ENCODE measurements at regions not wholly inside any gene's neighbourhood (a gene's known extent, or its start where the extent isn't known, plus 50 kb on each side); places are given as distances from the start of the nearest gene placed in this dataset.
"Not testable (repeated sequence)": the region's sequence is repeated elsewhere in the genome, so short reads cannot be mapped to it uniquely, and the experiment has no call there.

DNA sequence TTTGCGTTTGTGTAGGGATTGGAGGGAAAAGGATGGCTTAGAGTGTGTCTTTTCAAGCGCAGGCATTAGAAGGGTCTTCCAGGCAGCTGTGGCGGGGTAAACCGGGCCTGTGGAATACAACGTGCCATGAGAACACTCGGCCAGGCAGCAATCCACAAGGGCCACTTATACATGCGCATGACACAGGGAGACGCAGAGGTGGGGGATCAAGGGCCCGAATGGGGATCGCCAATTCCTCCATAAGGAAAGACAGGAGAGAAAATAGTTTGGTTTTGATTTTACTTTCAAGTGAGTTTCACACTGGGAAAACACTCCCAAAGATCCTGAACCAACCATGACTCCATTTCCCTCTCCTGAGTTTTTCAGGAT, 71.6 kb downstream of the SPRING1 start:
- H3K36me3 ChIP-seq, result no peaks in the 10 kb centered on the region
- TF ChIP-seq, protein P1, sequence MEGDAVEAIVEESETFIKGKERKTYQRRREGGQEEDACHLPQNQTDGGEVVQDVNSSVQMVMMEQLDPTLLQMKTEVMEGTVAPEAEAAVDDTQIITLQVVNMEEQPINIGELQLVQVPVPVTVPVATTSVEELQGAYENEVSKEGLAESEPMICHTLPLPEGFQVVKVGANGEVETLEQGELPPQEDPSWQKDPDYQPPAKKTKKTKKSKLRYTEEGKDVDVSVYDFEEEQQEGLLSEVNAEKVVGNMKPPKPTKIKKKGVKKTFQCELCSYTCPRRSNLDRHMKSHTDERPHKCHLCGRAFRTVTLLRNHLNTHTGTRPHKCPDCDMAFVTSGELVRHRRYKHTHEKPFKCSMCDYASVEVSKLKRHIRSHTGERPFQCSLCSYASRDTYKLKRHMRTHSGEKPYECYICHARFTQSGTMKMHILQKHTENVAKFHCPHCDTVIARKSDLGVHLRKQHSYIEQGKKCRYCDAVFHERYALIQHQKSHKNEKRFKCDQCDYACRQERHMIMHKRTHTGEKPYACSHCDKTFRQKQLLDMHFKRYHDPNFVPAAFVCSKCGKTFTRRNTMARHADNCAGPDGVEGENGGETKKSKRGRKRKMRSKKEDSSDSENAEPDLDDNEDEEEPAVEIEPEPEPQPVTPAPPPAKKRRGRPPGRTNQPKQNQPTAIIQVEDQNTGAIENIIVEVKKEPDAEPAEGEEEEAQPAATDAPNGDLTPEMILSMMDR (IDR thresholded peaks at IDR 0.05), result no peak
- no peak for DNase-seq (ENCODE audit: low spot score)
- no peak overlapping the region for H3K27ac ChIP-seq
- no peak for ATAC-seq (ENCODE audit: insufficient number of reproducible peaks, low FRiP score, low read depth)
- H3K4me3 ChIP-seq, result no peak overlapping the region
- no peaks in the 10 kb centered on the region for H3K27me3 ChIP-seq (replicated peaks; ENCODE audit: insufficient read depth)
- no peaks in the 10 kb centered on the region for H3K9me3 ChIP-seq
- H3K4me1 ChIP-seq (ENCODE audit: control insufficient read depth in 1 of 2, low read depth in 2 of 2), result no peaks in the 10 kb centered on the region

DNA sequence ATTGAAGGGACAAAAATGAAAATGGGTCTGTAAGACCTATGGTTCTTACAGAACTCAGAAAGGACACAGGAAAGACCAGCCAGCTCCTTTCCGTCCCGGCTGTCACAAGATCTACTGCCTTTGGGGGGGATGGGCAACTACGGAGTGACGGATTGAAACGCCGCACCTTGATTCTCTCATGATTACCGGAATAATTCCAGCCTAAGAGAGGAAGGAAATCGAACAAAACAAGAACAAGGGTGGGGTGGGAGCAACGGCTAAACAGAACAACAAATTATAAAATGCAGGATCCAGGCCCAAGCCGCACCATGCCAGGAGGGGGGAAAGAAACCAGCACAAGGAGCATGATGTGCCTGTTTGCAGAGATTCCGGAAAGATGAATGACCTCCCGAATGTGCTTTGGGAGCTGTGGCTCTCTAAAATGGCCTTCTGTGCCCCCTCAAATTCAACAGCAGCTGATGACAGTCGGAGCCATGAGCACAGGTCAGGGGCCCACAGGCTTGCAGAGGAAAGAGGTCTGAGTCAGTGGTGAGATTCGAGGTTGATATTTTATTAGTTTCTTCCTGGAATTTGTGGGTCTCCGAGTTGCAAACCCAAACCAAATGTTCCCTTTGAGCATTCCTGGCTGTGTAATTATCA, 72.1 kb downstream of the SPRING1 start:
- DNase-seq (ENCODE audit: low spot score) (no peak), ATAC-seq (ENCODE audit: insufficient number of reproducible peaks, low FRiP score, low read depth) (no peak)
- TF ChIP-seq, protein P1 (IDR thresholded peaks at IDR 0.05), result no peak
- no peaks in the 10 kb centered on the region for H3K36me3 ChIP-seq
- H3K9me3 ChIP-seq, result no peaks in the 10 kb centered on the region
- no peak overlapping the region for H3K4me3 ChIP-seq
- no peaks in the 10 kb centered on the region for H3K4me1 ChIP-seq (ENCODE audit: control insufficient read depth in 1 of 2, low read depth in 2 of 2)
- no peaks in the 10 kb centered on the region for H3K27me3 ChIP-seq (replicated peaks; ENCODE audit: insufficient read depth)
- H3K27ac ChIP-seq, result no peak overlapping the region

DNA sequence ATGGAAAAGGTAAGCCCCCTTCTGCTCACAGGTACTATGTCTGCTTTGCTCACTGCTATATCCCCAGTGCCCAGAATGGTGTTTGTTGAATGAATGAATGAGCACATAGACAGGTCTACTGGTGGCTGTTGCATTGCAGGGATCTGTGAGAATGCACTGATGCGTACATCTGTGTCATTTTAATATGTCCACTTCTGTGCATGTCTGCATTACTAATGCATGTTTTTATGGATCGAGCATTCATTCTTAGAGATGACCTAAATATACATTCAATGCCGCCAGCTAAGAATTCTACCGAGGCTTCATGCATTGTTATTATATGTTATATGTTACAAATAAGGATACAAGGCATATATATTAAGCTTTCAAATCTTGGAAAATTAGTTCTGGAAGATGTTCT, 73.8 kb downstream of the SPRING1 start:
- DNase-seq (ENCODE audit: low spot score) (no peak), ATAC-seq (ENCODE audit: insufficient number of reproducible peaks, low FRiP score, low read depth) (no peak)
- TF ChIP-seq, protein P1 (IDR thresholded peaks at IDR 0.05), result no peak
- no peak overlapping the region for H3K4me3 ChIP-seq
- H3K27me3 ChIP-seq (replicated peaks; ENCODE audit: insufficient read depth), result no peaks in the 10 kb centered on the region
- H3K36me3 ChIP-seq, result no peaks in the 10 kb centered on the region
- H3K4me1 ChIP-seq (ENCODE audit: control insufficient read depth in 1 of 2, low read depth in 2 of 2), result peaks cover 8 to 10% of the 10 kb centered on the region in 2 donors
- no peak overlapping the region for H3K27ac ChIP-seq
- H3K9me3 ChIP-seq, result no peaks in the 10 kb centered on the region

DNA sequence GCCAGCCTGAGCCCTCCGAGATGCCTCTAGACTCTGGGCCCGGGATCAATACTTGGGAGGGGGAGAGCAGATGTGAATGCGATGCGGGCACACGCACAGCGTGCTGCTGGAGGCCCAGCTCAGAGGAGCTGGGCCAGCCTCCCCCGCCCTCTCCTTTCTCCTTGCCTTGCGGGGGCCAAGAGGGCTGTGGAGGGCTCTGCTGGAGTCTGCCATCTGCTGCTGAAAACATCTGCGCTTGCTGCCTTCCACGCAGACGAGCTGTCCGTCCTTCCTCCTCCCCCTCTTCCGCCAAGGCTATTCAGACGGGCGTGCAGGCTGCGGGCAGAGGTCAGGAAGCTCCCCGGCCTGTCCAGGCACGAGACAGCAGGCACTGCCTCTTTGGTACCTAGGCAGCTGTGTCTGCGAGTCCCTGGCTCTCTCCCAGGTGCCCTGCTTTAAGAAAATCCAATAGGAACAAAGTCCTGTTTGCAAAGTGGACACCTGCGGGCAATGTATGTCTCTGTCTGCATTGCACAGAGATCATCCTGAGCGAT, 75.2 kb downstream of the SPRING1 start:
- DNase-seq (ENCODE audit: low spot score), result no peak
- no peak for ATAC-seq (ENCODE audit: insufficient number of reproducible peaks, low FRiP score, low read depth)
- no peak overlapping the region for H3K4me3 ChIP-seq

DNA sequence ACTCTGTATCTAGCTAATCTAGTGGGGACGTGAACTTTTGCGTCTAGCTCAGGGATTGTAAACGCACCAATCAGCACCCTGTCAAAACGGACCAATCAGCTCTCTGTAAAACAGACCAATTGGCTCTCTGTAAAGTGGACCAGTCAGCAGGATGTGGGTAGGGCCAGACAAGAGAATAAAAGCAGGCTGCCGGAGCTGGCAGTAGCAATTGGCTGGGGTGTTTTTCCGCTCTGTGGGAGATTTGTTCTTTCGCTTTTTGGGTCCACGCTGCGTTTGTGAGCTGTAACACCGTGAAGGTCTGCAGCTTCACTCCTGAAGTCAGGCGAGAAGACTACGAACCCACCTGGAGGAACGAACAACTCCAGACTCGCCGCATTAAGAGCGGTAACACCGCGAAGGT, 76.5 kb downstream of the SPRING1 start:
- H3K27ac ChIP-seq, result no peak overlapping the region
- TF ChIP-seq, protein P1 (IDR thresholded peaks at IDR 0.05), result no peak
- ATAC-seq (ENCODE audit: insufficient number of reproducible peaks, low FRiP score, low read depth) (no peak), DNase-seq (ENCODE audit: low spot score) (no peak)
- H3K36me3 ChIP-seq, result no peaks in the 10 kb centered on the region
- no peak overlapping the region for H3K4me3 ChIP-seq
- H3K9me3 ChIP-seq, result no peaks in the 10 kb centered on the region
- no peaks in the 10 kb centered on the region for H3K27me3 ChIP-seq (replicated peaks; ENCODE audit: insufficient read depth)
- H3K4me1 ChIP-seq (ENCODE audit: control insufficient read depth in 1 of 2, low read depth in 2 of 2), result peaks cover 14 to 20% of the 10 kb centered on the region in 2 donors

More for the DNA sequence above, 75.2 kb downstream of the SPRING1 start:
- Histone ChIP-seq H3K4me1 (ENCODE audit: control insufficient read depth in 1 of 2, low read depth in 2 of 2) (peaks cover 14 to 20% of the 10 kb centered on the region in 2 donors), H3K27me3 (replicated peaks; ENCODE audit: insufficient read depth) (no peaks in the 10 kb centered on the region), H3K36me3 (no peaks in the 10 kb centered on the region), H3K9me3 (no peaks in the 10 kb centered on the region), H3K27ac (no peak overlapping the region)
- TF ChIP-seq, protein P1 (IDR thresholded peaks at IDR 0.05), result no peak

DNA sequence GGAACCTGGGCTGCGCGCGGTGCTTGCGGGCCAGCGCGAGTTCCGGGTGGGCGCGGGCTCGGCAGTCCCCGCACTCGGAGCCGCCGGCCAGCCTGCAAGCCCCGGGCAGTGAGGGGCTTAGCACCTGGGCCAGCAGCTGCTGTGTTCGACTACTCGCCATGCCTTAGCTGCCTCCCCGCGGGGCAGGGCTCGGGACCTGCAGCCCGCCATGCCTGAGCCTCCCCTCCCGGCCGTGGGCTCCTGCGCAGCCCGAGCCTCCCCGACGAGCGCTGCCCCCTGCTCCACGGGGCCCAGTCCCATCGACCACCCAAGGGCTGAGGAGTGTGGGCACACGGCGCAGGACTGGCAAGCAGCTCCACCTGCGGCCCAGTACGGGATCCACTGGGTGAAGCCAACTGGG, 77.1 kb downstream of the SPRING1 start:
- not testable (repeated sequence) for H3K4me3 ChIP-seq; DNase-seq (ENCODE audit: low spot score); H3K9me3 ChIP-seq; H3K27me3 ChIP-seq (replicated peaks; ENCODE audit: insufficient read depth); H3K36me3 ChIP-seq; ATAC-seq (ENCODE audit: insufficient number of reproducible peaks, low FRiP score, low read depth); H3K27ac ChIP-seq
- peaks cover 14 to 20% of the 10 kb centered on the region in 2 donors for H3K4me1 ChIP-seq (ENCODE audit: control insufficient read depth in 1 of 2, low read depth in 2 of 2)

All from thoracic aorta (tissue), 2 donors.